ENCODE measurements at regions not wholly inside any gene's neighbourhood (a gene's known extent, or its start where the extent isn't known, plus 50 kb on each side); places are given as distances from the start of the nearest gene placed in this dataset.

DNA sequence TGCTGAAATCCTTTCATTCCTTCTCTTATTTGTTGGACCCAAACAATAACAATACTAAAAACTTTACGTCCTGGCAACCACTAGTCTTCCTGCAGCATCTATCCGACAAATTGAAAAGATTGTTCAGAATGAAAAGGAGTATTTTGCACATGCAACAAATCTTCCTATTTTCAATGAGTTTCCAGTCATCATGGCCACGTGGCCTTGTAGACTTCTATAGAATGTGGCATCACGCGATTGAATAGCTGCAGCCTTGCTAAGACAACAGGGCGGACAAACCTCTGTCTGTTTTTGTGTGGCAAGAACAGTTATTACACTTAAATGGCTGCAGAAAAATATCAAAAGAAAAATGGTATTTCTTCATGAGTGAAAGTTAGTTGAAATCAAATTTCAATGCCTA lies 297.9 kb upstream of the LCORL start:
- intact Hi-C loops (cut with DNase I; ENCODE audit: low total_unique reads): no loop called here
- Histone ChIP-seq H3K4me3 (peak overlapping the region in 3 of 4 donors; percentile 19 to 20 (median 19)), H3K9me3 (no peaks in the 10 kb centered on the region), H3K27me3 (no peaks in the 10 kb centered on the region), H3K4me1 (peaks cover 0 to 11% (median 4%) of the 10 kb centered on the region in 4 donors), H3K36me3 (no peaks in the 10 kb centered on the region), H3K27ac (no peak overlapping the region)
- 55 to 74% (median 68%) methylated on average over 6 of the region's 6 CpGs for WGBS, 5 donors
- DNase-seq: no peak
- TF ChIP-seq EP300 (IDR thresholded peaks at IDR 0.05): no peak
- no peak for TF ChIP-seq CTCF (IDR thresholded peaks at IDR 0.05)
- TF ChIP-seq POLR2AphosphoS5 (IDR thresholded peaks at IDR 0.05): no peak

DNA sequence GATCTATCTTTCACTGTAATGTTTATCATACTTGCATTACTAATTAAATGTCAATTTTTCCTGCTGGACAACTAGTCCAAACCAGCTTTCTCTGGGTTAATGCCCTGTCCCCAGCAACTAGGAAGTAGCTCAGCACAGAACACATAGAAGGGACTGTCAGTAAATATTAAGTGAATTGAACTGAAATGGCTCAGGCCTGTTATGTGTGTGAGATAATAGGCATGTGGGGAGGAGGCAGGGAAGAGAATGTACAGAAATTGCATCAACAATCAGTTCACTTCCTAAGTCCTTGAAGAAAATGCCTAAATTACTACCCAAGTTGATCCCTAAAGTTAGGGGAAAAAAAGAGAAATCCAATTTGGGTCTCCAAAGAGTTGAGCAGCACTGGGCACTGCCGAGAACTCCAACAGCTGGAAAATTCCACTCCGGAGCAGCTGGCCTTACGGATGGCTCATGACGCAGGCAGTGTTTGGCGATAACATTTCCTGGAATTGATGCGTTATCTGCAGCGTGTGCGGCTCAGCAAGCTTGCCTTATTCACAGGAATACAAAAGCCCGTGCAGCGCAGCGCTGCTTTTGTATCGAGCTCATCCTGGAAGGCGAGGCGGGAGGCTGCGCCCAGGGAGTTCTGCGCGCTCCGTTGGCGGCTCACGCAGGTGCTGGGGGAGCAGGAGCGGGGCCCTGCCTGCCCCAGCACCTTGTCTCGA lies 297.3 kb upstream of the LCORL start:
- peak; percentile 30 to 82 for DNase-seq
- Histone ChIP-seq H3K36me3 (no peaks in the 10 kb centered on the region), H3K4me1 (peaks cover 0 to 11% (median 4%) of the 10 kb centered on the region in 4 donors), H3K4me3 (peak overlapping the region in 3 of 4 donors; percentile 19 to 20 (median 19)), H3K27ac (no peak overlapping the region), H3K27me3 (no peaks in the 10 kb centered on the region), H3K9me3 (no peaks in the 10 kb centered on the region)
- intact Hi-C loops (cut with DNase I; ENCODE audit: low total_unique reads): no loop called here
- WGBS, 5 donors: 9 to 16% (median 10%) methylated on average over 18 to 22 of the region's 22 CpGs
- TF ChIP-seq POLR2A (IDR thresholded peaks at IDR 0.05) (no peak), CTCF (IDR thresholded peaks at IDR 0.05) (no peak), POLR2AphosphoS5 (IDR thresholded peaks at IDR 0.05) (peak in 1 of 3 donors; percentile 39)

DNA sequence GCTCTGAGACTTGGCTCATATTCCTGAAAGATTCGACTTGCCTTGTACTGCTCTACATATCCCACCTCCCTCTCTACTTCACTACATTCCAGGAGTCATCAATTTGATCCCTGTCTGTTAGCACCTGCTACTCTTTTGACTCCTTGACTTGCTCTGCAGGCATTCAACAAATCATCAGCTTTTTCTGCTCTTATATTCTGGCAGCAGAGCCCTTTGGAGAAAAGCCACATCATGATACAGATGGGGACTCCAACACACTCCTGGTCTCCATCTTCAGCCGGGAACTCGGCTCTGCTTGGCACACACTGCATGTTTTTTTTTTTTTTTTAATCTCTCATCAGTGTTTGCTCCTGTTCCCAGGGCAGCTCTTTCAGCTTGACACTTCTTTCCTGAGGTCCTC lies 293.2 kb upstream of the LCORL start:
- Histone ChIP-seq H3K9me3 (no peaks in the 10 kb centered on the region), H3K27me3 (no peaks in the 10 kb centered on the region), H3K36me3 (no peaks in the 10 kb centered on the region), H3K4me1 (peaks cover 0 to 11% (median 4%) of the 10 kb centered on the region in 4 donors), H3K27ac (no peak overlapping the region), H3K4me3 (no peak overlapping the region)
- no peak for DNase-seq
- WGBS, 5 donors: 44 to 68% (median 47%) methylated on average over 3 of the region's 3 CpGs
- intact Hi-C loops (cut with DNase I; ENCODE audit: low total_unique reads): no loop called here
- TF ChIP-seq EP300 (IDR thresholded peaks at IDR 0.05) (no peak), POLR2A (IDR thresholded peaks at IDR 0.05) (no peak), CTCF (IDR thresholded peaks at IDR 0.05) (no peak), POLR2AphosphoS5 (IDR thresholded peaks at IDR 0.05) (no peak)

DNA sequence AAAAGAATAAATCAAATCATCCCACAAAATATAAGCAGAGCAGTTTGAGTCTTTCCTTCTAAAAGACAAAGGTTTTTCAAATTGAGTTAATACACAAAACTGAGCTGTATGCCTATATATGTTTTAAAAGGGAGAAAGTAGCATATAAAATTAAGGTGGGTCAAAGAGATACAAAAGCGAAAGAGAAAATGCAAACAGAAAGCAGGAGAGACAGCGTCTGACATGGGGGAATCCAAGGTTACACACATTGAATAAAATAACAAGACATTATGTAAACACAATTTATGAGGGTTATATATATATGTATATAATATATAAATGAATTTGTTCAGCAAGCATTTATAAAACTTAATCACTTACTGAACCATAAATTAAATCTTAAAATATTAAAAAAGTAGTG lies 276.1 kb upstream of the LCORL start:
- Histone ChIP-seq H3K27me3 (no peaks in the 10 kb centered on the region), H3K9me3 (no peaks in the 10 kb centered on the region), H3K4me1 (no peaks in the 10 kb centered on the region), H3K4me3 (no peak overlapping the region), H3K36me3 (no peaks in the 10 kb centered on the region), H3K27ac (no peak overlapping the region)
- intact Hi-C loops (cut with DNase I; ENCODE audit: low total_unique reads): no loop called here
- TF ChIP-seq POLR2A (IDR thresholded peaks at IDR 0.05) (no peak), POLR2AphosphoS5 (IDR thresholded peaks at IDR 0.05) (no peak), EP300 (IDR thresholded peaks at IDR 0.05) (no peak), CTCF (IDR thresholded peaks at IDR 0.05) (no peak)
- no peak for DNase-seq
- 60 to 76% (median 68%) methylated on average over 2 of the region's 2 CpGs for WGBS, 5 donors
